ENCODE measurements at regions not wholly inside any gene's neighbourhood (a gene's known extent, or its start where the extent isn't known, plus 50 kb on each side); places are given as distances from the start of the nearest gene placed in this dataset.

- TF ChIP-seq CTCF (IDR thresholded peaks at IDR 0.05) (no peak), POLR2AphosphoS5 (IDR thresholded peaks at IDR 0.05) (no peak), POLR2A (IDR thresholded peaks at IDR 0.05; ENCODE audit: low read depth) (no peak), EP300 (IDR thresholded peaks at IDR 0.05) (no peak)
These were observed 175.7 kb downstream of the KCNJ2 start for GRCh38 chr17:70345061-70345460.
